ENCODE measurements at regions not wholly inside any gene's neighbourhood (a gene's known extent, or its start where the extent isn't known, plus 50 kb on each side); places are given as distances from the start of the nearest gene placed in this dataset.

- TF ChIP-seq POLR2AphosphoS5 (IDR thresholded peaks at IDR 0.05; ENCODE audit: insufficient read depth, low read depth, low read length) (no peak), EZH2 (IDR thresholded peaks at IDR 0.05; ENCODE audit: borderline replicate concordance, low read depth, low read length, severe bottlenecking) (no peak)
Measured at GRCh38 chr1:166272155-166272554, 105.4 kb upstream of the FAM78B start.

All from endothelial cell of umbilical vein (primary cell).